ENCODE measurements at regions not wholly inside any gene's neighbourhood (a gene's known extent, or its start where the extent isn't known, plus 50 kb on each side); places are given as distances from the start of the nearest gene placed in this dataset.

DNA sequence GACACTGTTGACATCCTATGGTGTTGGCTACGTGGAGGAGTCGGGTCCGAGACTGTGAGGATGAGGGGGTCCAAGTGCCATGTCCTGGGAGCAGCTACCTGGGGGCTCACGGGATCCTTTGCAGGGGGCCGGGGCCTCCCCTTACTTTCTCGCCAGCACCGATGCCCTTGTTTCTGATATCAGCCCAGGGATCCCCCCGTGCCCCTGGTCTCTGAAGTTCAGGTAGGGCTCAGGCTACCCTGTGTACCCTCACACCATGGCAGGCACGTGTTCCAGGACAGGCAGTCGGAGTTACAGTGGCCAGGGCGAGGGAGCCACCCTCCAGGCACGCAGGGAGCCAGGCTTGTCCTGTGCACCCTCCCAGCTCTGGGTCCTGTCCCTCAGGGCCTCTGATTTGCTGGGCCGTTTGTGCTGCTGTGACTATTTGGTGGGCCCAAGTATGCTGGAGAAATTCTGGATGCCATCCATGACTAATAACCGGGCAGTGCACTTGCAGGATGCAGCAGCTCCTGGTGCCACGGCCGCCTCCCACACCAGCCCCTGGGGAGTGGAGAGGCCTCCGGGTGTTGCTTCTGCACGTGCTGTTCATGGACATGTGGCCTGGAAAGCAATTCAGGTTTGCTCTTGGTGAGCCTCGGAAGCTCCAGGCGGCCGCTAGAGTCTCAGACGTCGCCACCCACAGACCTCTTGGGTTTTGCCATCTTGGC is 93.1 kb upstream of the SFSWAP start:
- no peak for DNase-seq

DNA sequence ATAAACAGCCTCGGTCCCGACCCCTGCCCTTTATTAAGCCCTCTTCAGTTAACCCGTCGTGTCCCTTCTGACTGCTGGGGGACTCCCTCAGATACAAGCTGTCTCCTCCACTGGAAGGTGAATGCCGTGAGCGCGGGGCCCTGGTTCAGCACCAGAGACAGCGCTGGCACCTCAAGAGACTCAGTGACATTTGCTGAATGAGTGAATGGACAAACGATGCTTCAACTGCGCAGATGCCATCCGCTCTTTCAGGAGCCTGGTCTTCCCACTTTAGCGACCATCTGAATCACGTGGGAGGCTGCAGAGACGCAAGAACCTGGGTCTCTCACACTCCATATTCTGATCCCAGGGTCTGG is 92.6 kb upstream of the SFSWAP start:
- intact Hi-C loops (cut with DNase I) = no loop called here
- Histone ChIP-seq H3K4me1 (no peaks in the 10 kb centered on the region), H3K4me3 (no peak overlapping the region), H3K9me3 (no peaks in the 10 kb centered on the region), H3K27ac (no peak overlapping the region), H3K36me3 (replicated peaks in 1 of 2; ENCODE audit: insufficient read depth in 1 of 2, low read depth in 2 of 2) (no peaks in the 10 kb centered on the region), H3K27me3 (peaks cover 0 to 4% of the 10 kb centered on the region in 2 donors)
- no peak for DNase-seq
- 12 to 15% methylated on average over 10 to 14 of the region's 14 CpGs for WGBS, 2 donors
- ATAC-seq = no peak
- TF ChIP-seq, protein P1, sequence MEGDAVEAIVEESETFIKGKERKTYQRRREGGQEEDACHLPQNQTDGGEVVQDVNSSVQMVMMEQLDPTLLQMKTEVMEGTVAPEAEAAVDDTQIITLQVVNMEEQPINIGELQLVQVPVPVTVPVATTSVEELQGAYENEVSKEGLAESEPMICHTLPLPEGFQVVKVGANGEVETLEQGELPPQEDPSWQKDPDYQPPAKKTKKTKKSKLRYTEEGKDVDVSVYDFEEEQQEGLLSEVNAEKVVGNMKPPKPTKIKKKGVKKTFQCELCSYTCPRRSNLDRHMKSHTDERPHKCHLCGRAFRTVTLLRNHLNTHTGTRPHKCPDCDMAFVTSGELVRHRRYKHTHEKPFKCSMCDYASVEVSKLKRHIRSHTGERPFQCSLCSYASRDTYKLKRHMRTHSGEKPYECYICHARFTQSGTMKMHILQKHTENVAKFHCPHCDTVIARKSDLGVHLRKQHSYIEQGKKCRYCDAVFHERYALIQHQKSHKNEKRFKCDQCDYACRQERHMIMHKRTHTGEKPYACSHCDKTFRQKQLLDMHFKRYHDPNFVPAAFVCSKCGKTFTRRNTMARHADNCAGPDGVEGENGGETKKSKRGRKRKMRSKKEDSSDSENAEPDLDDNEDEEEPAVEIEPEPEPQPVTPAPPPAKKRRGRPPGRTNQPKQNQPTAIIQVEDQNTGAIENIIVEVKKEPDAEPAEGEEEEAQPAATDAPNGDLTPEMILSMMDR (IDR thresholded peaks at IDR 0.05) = no peak
- no peak for TF ChIP-seq POLR2A (IDR thresholded peaks at IDR 0.05)

More for the DNA sequence above, 93.1 kb upstream of the SFSWAP start:
- WGBS, 2 donors = 60 to 66% methylated on average over 10 to 19 of the region's 23 CpGs
- no peaks in the 10 kb centered on the region for H3K4me1 ChIP-seq
- H3K4me3 ChIP-seq = no peak overlapping the region
- H3K9me3 ChIP-seq = no peaks in the 10 kb centered on the region
- no peaks in the 10 kb centered on the region for H3K36me3 ChIP-seq (replicated peaks in 1 of 2; ENCODE audit: insufficient read depth in 1 of 2, low read depth in 2 of 2)
- TF ChIP-seq, protein P1 (IDR thresholded peaks at IDR 0.05) = no peak
- no peak for TF ChIP-seq POLR2A (IDR thresholded peaks at IDR 0.05)
- no peak for ATAC-seq
- no peak overlapping the region for H3K27ac ChIP-seq
- intact Hi-C loops (cut with DNase I) = no loop called here
- peaks cover 0 to 4% of the 10 kb centered on the region in 2 donors for H3K27me3 ChIP-seq

DNA sequence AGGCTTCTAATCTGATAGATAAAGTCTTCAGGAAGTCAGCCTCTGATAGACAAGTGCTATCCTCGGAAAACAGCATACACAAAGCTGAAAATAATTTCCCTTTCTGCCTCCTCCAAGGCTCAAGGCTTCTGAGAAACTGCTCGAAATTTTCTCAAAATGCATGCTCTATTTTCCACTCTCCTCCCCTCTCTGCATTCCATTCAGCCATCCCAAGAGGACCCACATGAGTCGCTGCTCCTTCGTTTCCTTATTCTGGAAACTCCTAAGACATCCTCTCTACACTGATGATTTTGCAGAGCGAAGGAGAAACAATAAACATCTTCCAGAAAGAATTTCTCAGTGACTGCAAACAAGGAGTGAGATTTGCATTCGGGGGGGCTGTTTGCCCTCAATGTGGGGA is 92.2 kb upstream of the SFSWAP start:
- TF ChIP-seq POLR2A (IDR thresholded peaks at IDR 0.05) = no peak
- TF ChIP-seq, protein P1 (IDR thresholded peaks at IDR 0.05) = no peak
- Histone ChIP-seq H3K4me3 (no peak overlapping the region), H3K27ac (no peak overlapping the region), H3K27me3 (peaks cover 0 to 4% of the 10 kb centered on the region in 2 donors), H3K36me3 (replicated peaks in 1 of 2; ENCODE audit: insufficient read depth in 1 of 2, low read depth in 2 of 2) (no peaks in the 10 kb centered on the region), H3K4me1 (no peaks in the 10 kb centered on the region), H3K9me3 (no peaks in the 10 kb centered on the region)
- intact Hi-C loops (cut with DNase I) = no loop called here
- ATAC-seq (no peak), DNase-seq (no peak)
- 36 to 38% methylated on average over 6 of the region's 6 CpGs for WGBS, 2 donors

DNA sequence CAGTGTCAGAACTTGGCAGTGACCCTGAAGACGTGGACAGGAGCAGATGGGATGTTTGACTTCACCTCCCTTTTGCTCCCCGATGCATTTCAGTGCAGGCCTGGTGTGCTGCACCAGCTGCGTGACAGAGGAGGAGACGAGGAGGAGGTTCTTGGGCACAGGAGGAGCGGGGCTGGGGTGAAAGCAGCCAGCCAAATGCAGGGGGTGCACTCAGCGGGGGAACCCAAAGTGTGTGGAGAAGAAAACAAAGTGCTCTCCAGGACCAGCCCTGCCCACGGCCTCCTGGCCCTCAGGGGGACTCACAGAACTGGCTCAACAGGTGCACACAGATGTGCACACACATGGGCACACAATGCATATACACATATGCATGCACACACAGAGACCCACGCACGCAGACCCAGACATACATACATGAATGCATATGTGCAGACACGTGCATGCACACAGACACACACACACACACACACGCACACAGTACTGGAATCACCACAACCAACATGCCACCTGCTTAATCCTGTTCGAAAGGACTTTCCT is 91.7 kb upstream of the SFSWAP start:
- no peak for TF ChIP-seq POLR2A (IDR thresholded peaks at IDR 0.05)
- TF ChIP-seq, protein P1 (IDR thresholded peaks at IDR 0.05) = no peak
- ATAC-seq (no peak), DNase-seq (no peak)
- no peaks in the 10 kb centered on the region for H3K9me3 ChIP-seq
- WGBS, 2 donors = 39 to 44% methylated on average over 7 to 12 of the region's 12 CpGs
- no peaks in the 10 kb centered on the region for H3K4me1 ChIP-seq
- no peaks in the 10 kb centered on the region for H3K36me3 ChIP-seq (replicated peaks in 1 of 2; ENCODE audit: insufficient read depth in 1 of 2, low read depth in 2 of 2)
- no peak overlapping the region for H3K27ac ChIP-seq
- peaks cover 0 to 4% of the 10 kb centered on the region in 2 donors for H3K27me3 ChIP-seq
- intact Hi-C loops (cut with DNase I) = no loop called here
- no peak overlapping the region for H3K4me3 ChIP-seq
